Right lobe of liver (tissue), 6 donors: ENCODE measurements at regions not wholly inside any gene's neighbourhood (a gene's known extent, or its start where the extent isn't known, plus 50 kb on each side); places are given as distances from the start of the nearest gene placed in this dataset.

Experiments
- ATAC-seq, 4 donors: fragments of 200-7000 bp; cut with Tn5 transposase; one replicate each; pipeline ENCODE4 v1.9.1; 2020; ENCODE audit warnings: mild to moderate bottlenecking in 4 of 4, moderate library complexity in 4 of 4
- DNase-seq, 3 donors: peaks; one replicate each; pipeline ENCODE4 v3.0.0-alpha.2; 2020
- H3K27ac ChIP-seq, 3 donors: fragments of 200-600 bp; one replicate each; pipeline ENCODE4 v1.8.0; 2022
- H3K27me3 ChIP-seq, 2 donors: fragments of 200-600 bp; one replicate each; pipeline ENCODE4 v1.8.0; 2022
- H3K36me3 ChIP-seq, 4 donors: fragments of 200-600 bp; sonication (generic) in 1 of 4; one replicate each; pipeline versions ENCODE4 v1.5.1 to v1.8.0; 2017 to 2022; ENCODE audit warnings: control low read depth in 1 of 4
- H3K4me1 ChIP-seq, 4 donors: fragments of 200-600 bp; sonication (generic) in 1 of 4; one replicate each; pipeline versions ENCODE4 v1.5.1 to v1.8.0; 2017 to 2022; ENCODE audit warnings: control low read depth in 1 of 4
- H3K4me3 ChIP-seq, 3 donors: fragments of 200-600 bp; one replicate each; pipeline ENCODE4 v1.8.0; 2022
- H3K9me3 ChIP-seq, 4 donors: fragments of 200-600 bp; sonication (generic) in 1 of 4; one replicate each; pipeline versions ENCODE4 v1.5.1 to v1.8.0; 2017 to 2022; ENCODE audit warnings: control low read depth in 1 of 4
- POLR2A ChIP-seq: fragments of 450-650 bp; IDR thresholded peaks from one replicate; pipeline ENCODE4 v1.6.1; 2017; ENCODE audit warnings: antibody characterized with exemption, mild to moderate bottlenecking
- WGBS: methylation state at CpG from one replicate; pipeline ENCODE4 v1.1.6; 2018; ENCODE audit warnings: low coverage, low lambda C conversion rate; ENCODE audit not compliant: insufficient coverage; ENCODE audit errors: missing lambda C conversion rate; 5-methylcytosine and 5-hydroxymethylcytosine counted together
- intact Hi-C, 2 donors: fragments of 100-400 bp; cut with DNase I; formaldehyde crosslinking; loops; one replicate each; pipeline versions ENCODE4 v1.11.2 to v1.14.1; 2022
- TF ChIP-seq, protein P1 (sequence below), 4 donors: fragments of 200-600 bp in 3 of 4; fragments of 450-650 bp in 1 of 4; IDR thresholded peaks; one replicate each; pipeline versions ENCODE4 v1.5.1 to v1.8.0; 2016 to 2022; ENCODE audit warnings: antibody characterized with exemption in 4 of 4, mild to moderate bottlenecking in 2 of 4
- donor health status: DM: no; HTN: yes; CAD: no.
- donor health status: DM: no; HTN: no; CAD: no.
- donor health status: DM: no; HTN: no; CAD: no.
- donor health status: DM: no; HTN: yes; CAD: no.
- donor health status: DM: no; HTN: yes; CAD: no.

DNA sequence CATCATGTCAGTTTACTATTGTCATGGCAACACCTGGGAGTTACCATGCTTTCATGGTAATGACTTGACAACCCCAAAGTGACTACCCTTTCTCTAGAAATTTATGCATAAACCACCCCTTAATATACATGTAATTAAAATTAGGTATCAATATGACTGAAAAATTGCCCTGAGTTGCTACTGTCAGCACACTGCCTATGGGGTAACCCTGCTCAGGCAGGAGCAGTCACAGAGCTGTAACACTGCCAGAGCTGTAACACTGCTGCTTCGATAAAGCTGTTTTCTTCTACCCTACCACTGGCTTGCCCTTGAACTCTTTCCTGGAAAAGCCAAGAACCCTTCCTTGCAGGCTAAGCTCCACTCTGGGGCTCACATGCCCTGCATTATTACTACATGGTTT, 95.5 kb upstream of the SYT4 start:
- DNase-seq (no peak), ATAC-seq (no peak)
- H3K4me3 ChIP-seq: no peak overlapping the region
- intact Hi-C loops: no loop called here
- no peaks in the 10 kb centered on the region for H3K36me3 ChIP-seq
- H3K27ac ChIP-seq: no peak overlapping the region
- TF ChIP-seq, protein P1, sequence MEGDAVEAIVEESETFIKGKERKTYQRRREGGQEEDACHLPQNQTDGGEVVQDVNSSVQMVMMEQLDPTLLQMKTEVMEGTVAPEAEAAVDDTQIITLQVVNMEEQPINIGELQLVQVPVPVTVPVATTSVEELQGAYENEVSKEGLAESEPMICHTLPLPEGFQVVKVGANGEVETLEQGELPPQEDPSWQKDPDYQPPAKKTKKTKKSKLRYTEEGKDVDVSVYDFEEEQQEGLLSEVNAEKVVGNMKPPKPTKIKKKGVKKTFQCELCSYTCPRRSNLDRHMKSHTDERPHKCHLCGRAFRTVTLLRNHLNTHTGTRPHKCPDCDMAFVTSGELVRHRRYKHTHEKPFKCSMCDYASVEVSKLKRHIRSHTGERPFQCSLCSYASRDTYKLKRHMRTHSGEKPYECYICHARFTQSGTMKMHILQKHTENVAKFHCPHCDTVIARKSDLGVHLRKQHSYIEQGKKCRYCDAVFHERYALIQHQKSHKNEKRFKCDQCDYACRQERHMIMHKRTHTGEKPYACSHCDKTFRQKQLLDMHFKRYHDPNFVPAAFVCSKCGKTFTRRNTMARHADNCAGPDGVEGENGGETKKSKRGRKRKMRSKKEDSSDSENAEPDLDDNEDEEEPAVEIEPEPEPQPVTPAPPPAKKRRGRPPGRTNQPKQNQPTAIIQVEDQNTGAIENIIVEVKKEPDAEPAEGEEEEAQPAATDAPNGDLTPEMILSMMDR (IDR thresholded peaks at IDR 0.05): no peak
- no peaks in the 10 kb centered on the region for H3K9me3 ChIP-seq
- H3K4me1 ChIP-seq: no peaks in the 10 kb centered on the region
- no peaks in the 10 kb centered on the region for H3K27me3 ChIP-seq
- 17% methylated on average over 1 of the region's 1 CpG for WGBS

DNA sequence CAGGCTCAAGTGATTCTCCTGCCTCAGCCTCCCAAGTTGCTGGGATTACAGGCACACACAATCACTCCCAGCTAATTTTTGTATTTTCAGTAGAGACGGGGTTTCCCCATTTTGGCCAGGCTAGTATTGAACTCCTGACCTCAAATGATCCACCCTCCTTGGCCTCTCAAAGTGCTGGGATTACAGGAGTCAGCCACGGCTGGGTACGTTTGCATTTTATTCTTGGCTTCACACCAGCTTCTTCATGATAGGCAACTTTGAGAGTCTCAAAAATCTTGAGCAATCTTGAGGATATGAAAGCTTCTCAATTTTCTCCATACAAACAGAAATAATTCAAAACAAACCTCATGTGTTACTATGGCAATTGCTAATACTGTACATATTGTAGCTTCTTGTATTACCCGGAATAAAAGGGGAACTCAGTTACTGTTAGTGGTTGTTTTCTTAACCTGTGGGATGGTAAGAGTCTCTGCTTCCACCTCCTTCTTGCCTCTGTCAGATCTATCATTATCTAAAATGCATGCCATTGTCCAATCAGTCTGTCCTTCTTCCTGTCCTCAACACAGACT, 102.9 kb upstream of the SYT4 start:
- no peak for ATAC-seq
- H3K27me3 ChIP-seq: no peaks in the 10 kb centered on the region
- WGBS: 33% methylated on average over 4 of the region's 4 CpGs

DNA sequence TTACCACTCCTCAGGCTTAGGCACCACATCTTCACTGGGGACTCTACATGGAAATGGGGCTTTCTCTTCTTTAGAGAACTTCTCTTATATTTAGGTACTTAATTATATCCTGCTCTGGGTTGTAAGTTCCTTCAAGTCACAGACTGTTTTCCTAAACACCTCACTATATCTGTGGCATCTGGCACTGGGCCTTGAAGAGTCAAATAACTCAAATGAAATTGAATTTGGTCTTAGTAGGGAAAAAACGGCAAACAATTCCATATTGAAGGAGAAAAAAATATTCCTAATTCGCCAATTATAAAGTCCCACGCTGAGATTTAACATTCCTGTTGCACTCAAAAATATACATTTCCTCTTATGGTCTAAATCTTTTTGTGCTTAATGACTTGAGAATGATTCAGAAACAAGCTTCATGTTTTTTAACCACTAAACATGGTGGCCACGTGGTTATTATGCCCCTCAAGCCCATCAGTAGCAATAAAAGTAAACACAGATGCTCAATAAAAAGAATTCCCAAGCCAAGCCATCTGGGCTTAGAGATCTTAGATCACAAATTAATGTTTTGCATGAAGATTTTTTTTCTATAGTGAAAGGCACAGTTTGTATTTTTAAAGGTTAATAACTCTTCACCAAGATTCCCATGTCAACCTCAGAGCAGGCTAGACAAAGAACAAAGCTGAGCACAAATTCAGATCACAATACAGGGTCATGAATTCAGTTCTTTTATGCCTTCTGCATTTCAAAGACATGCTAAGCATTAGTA, 105.5 kb upstream of the SYT4 start:
- no peak for DNase-seq
- TF ChIP-seq, protein P1 (IDR thresholded peaks at IDR 0.05): no peak
- no peak for TF ChIP-seq POLR2A
- no peak overlapping the region for H3K27ac ChIP-seq
- H3K36me3 ChIP-seq: no peaks in the 10 kb centered on the region
- H3K4me1 ChIP-seq: no peaks in the 10 kb centered on the region
- WGBS: 50% methylated on average over 4 of the region's 4 CpGs
- H3K4me3 ChIP-seq: no peak overlapping the region
- no peaks in the 10 kb centered on the region for H3K9me3 ChIP-seq
- intact Hi-C loops: no loop called here
- no peaks in the 10 kb centered on the region for H3K27me3 ChIP-seq
- no peak for ATAC-seq

More for the DNA sequence above, 102.9 kb upstream of the SYT4 start:
- Histone ChIP-seq H3K27ac (no peak overlapping the region), H3K4me1 (no peaks in the 10 kb centered on the region), H3K4me3 (no peak overlapping the region), H3K36me3 (no peaks in the 10 kb centered on the region), H3K9me3 (no peaks in the 10 kb centered on the region)
- TF ChIP-seq POLR2A: no peak
- TF ChIP-seq, protein P1 (IDR thresholded peaks at IDR 0.05): no peak
- no peak for DNase-seq
- intact Hi-C loops: no loop called here

DNA sequence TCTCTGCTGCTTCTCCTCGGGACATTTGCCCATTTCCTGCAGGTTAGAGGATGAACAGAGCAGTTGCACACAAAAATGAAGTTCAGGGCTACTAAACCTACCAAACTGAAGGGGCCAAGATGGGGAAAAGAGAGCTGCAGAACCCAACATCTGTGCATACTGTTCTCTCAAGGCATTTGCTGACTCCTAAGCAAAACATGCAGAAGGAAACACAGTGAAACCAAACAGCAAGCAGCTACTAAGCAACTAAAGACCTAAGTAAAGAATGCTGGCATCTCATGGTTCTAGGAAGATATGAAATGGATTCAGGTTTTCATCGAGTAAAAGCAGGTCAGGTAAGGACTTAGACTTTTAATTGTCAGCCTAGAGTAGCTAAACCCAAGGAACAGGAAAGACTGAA, 111.9 kb upstream of the SYT4 start:
- Histone ChIP-seq H3K4me1 (no peaks in the 10 kb centered on the region), H3K4me3 (no peak overlapping the region), H3K36me3 (no peaks in the 10 kb centered on the region), H3K27ac (no peak overlapping the region), H3K27me3 (no peaks in the 10 kb centered on the region), H3K9me3 (no peaks in the 10 kb centered on the region)
- ATAC-seq (no peak), DNase-seq (no peak)
- TF ChIP-seq POLR2A: no peak
- TF ChIP-seq, protein P1 (IDR thresholded peaks at IDR 0.05): no peak
- intact Hi-C loops: no loop called here
- 43% methylated on average over 2 of the region's 2 CpGs for WGBS
